ENCODE measurements at regions not wholly inside any gene's neighbourhood (a gene's known extent, or its start where the extent isn't known, plus 50 kb on each side); places are given as distances from the start of the nearest gene placed in this dataset.

- no peak for TF ChIP-seq CTCF (IDR thresholded peaks at IDR 0.05)
- no peak for TF ChIP-seq POLR2A (IDR thresholded peaks at IDR 0.05)
Measured at GRCh38 chr17:73753751-73754496, 109.7 kb upstream of the SDK2 start.

Data from lower leg skin (tissue), 3 donors.